PC-9 (cell line): ENCODE measurements at regions not wholly inside any gene's neighbourhood (a gene's known extent, or its start where the extent isn't known, plus 50 kb on each side); places are given as distances from the start of the nearest gene placed in this dataset.

Experiments
- BruUV-seq: library from RNA; stranded (reverse); fragments of 400-500 nt; replicated peaks from 2 replicates; lab custom pipeline; 2021; lab: Mats Ljungman, UMichigan
- CTCF ChIA-PET: fragments of 300-600 bp; sonication (Branson Sonifier 250); formaldehyde crosslinking; loops from one replicate; lab custom pipeline; 2022; ENCODE audit warnings: antibody characterized with exemption; lab: Charles Lee
- POLR2A ChIA-PET: fragments of 300-600 bp; sonication (Branson Sonifier 250); formaldehyde crosslinking; loops from one replicate; lab custom pipeline; 2022; ENCODE audit warnings: antibody characterized with exemption; ENCODE audit not compliant: unreplicated experiment; lab: Charles Lee
- DNase-seq, 2 experiments: peaks; one replicate each; pipeline versions ENCODE4 v3.0.0 to v3.0.0-alpha.2; 2015 to 2022; ENCODE audit warnings: mixed read lengths in 1 of 2
- H2AFZ ChIP-seq: fragments of 200-600 bp; sonication (generic); 2 replicates; pipeline ENCODE4 v1.8.1; 2017; ENCODE audit warnings: antibody characterized with exemption
- H3F3A ChIP-seq: fragments of 200-600 bp; sonication (generic); 2 replicates; pipeline ENCODE4 v1.8.1; 2017; ENCODE audit warnings: antibody characterized with exemption, mild to moderate bottlenecking, low read depth; ENCODE audit not compliant: insufficient read depth
- H3K27ac ChIP-seq: fragments of 200-600 bp; sonication (generic); 2 replicates; pipeline ENCODE4 v1.6.1; 2016; ENCODE audit warnings: mixed run types
- H3K27me3 ChIP-seq: fragments of 200-600 bp; sonication (generic); 2 replicates; pipeline ENCODE4 v1.6.1; 2016; ENCODE audit warnings: low read depth, mixed run types; ENCODE audit not compliant: insufficient read depth
- H3K36me3 ChIP-seq: fragments of 200-600 bp; sonication (generic); 2 replicates; pipeline ENCODE4 v1.6.1; 2016; ENCODE audit warnings: low read depth, mixed run types
- H3K4me1 ChIP-seq: fragments of 200-600 bp; sonication (generic); replicated peaks from 2 replicates; pipeline ENCODE4 v1.6.1; 2016; ENCODE audit warnings: mixed run types; ENCODE audit not compliant: insufficient read depth
- H3K4me2 ChIP-seq: fragments of 200-600 bp; sonication (generic); 2 replicates; pipeline ENCODE4 v1.6.1; 2017; ENCODE audit warnings: mixed run types
- H3K4me3 ChIP-seq: fragments of 200-600 bp; sonication (generic); 2 replicates; pipeline ENCODE4 v1.6.1; 2016; ENCODE audit warnings: mixed run types
- H3K79me2 ChIP-seq: fragments of 200-600 bp; sonication (generic); 2 replicates; pipeline ENCODE4 v1.6.1; 2017; ENCODE audit warnings: low read depth, mixed run types
- H3K9me2 ChIP-seq: fragments of 200-600 bp; sonication (generic); 2 replicates; pipeline ENCODE4 v1.8.1; 2017; ENCODE audit warnings: mild to moderate bottlenecking; ENCODE audit not compliant: insufficient read depth
- H3K9me3 ChIP-seq: fragments of 200-600 bp; sonication (generic); 2 replicates; pipeline ENCODE4 v1.8.1; 2016; ENCODE audit warnings: low read depth; ENCODE audit not compliant: insufficient read depth
- H4K20me1 ChIP-seq: fragments of 200-600 bp; sonication (generic); 2 replicates; pipeline ENCODE4 v1.8.1; 2017; ENCODE audit not compliant: insufficient read depth
- CTCF ChIP-seq: fragments of 200-600 bp; sonication (generic); conservative IDR thresholded peaks from 2 replicates; pipeline ENCODE4 v1.6.1; 2017; ENCODE audit warnings: mixed run types, antibody characterized with exemption, mild to moderate bottlenecking, moderate library complexity
- EZH2 ChIP-seq: fragments of 200-600 bp; sonication (generic); IDR thresholded peaks from 2 replicates; pipeline ENCODE4 v1.8.0; 2017; ENCODE audit warnings: antibody characterized with exemption, low read depth
- intact Hi-C: fragments of 100-400 bp; cut with micrococcal nuclease; formaldehyde crosslinking; loops from one replicate; pipeline ENCODE4 v1.10.0; 2022; ENCODE audit not compliant: unreplicated experiment

DNA sequence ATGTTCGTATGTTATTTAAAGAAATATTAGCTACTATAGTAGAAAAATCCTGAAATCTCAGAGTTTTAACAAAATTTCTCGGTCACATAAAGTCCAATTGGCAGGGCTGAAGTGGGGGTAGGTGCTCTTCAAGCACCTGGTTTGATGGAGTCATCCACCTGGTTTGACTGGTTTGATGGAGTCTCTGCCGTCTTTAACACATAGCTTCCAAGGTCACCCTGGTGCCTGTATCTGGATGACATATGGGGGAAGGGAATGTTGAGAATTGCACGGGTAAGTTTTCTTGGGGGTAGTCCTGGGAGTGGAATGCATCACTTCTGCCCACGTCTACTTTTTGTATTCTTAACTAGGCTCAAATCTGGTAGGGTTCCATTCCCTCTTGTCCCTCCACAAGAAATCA lies 351.2 kb downstream of the SH3GL2 start:
- TF ChIP-seq EZH2 (no peak), CTCF (no peak)
- no peak for DNase-seq
- Histone ChIP-seq H3K36me3 (no peaks in the 10 kb centered on the region), H3K4me3 (no peak overlapping the region), H3K27me3 (no peaks in the 10 kb centered on the region), H4K20me1 (no peaks in the 10 kb centered on the region), H3K9me3 (no peaks in the 10 kb centered on the region), H3K9me2 (no peaks in the 10 kb centered on the region), H3K4me1 (no peaks in the 10 kb centered on the region), H3K4me2 (no peak overlapping the region), H3K27ac (no peak overlapping the region), H2AFZ (no peak overlapping the region), H3K79me2 (no peaks in the 10 kb centered on the region), H3F3A (no peaks in the 10 kb centered on the region)
- BruUV-seq = no TSS peak
- intact Hi-C loops = no loop called here
- ChIA-PET POLR2A (no interaction called here), CTCF (no interaction called here)

DNA sequence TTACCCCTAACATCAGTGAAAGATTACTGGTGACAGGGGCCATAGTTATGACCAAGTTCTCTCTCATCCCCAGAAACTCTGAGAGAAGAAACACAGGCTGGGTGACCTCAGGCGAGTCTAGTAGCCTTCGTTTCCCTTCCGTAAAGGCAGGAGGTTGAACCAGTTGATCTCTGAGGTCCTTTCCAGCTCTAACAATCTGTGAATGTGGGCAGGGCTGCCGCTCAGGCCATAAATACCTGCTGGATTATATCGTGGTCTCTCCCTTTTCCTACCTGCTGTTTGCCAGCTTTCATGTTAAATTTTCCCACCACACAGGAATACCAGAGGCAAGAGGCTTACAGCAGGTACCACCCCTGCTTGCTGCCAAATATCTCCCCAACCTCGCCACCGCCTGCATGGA lies 357.5 kb downstream of the SH3GL2 start:
- ChIA-PET CTCF (no interaction called here), POLR2A (no interaction called here)
- TF ChIP-seq CTCF = no peak
- no peak for TF ChIP-seq EZH2
- H3F3A ChIP-seq = no peaks in the 10 kb centered on the region
- H4K20me1 ChIP-seq = no peaks in the 10 kb centered on the region
- no TSS peak for BruUV-seq
- H3K4me1 ChIP-seq = no peaks in the 10 kb centered on the region
- H3K27me3 ChIP-seq = no peaks in the 10 kb centered on the region
- H3K36me3 ChIP-seq = no peaks in the 10 kb centered on the region
- no peak overlapping the region for H3K4me3 ChIP-seq
- no peak for DNase-seq
- intact Hi-C loops = no loop called here
- no peak overlapping the region for H3K4me2 ChIP-seq
- no peaks in the 10 kb centered on the region for H3K9me3 ChIP-seq
- H3K79me2 ChIP-seq = no peaks in the 10 kb centered on the region
- no peak overlapping the region for H3K27ac ChIP-seq
- H2AFZ ChIP-seq = no peak overlapping the region
- no peaks in the 10 kb centered on the region for H3K9me2 ChIP-seq

GRCh38 chr9:17938035-17938655 lies 359.3 kb downstream of the SH3GL2 start:
- intact Hi-C loops = no loop called here
- Histone ChIP-seq H3K9me3 (no peaks in the 10 kb centered on the region), H4K20me1 (no peaks in the 10 kb centered on the region), H3K36me3 (no peaks in the 10 kb centered on the region), H3K79me2 (no peaks in the 10 kb centered on the region), H3K4me3 (no peak overlapping the region), H3K27ac (no peak overlapping the region), H3K4me2 (no peak overlapping the region), H3K9me2 (no peaks in the 10 kb centered on the region), H3K4me1 (no peaks in the 10 kb centered on the region), H3K27me3 (no peaks in the 10 kb centered on the region), H2AFZ (no peak overlapping the region), H3F3A (no peaks in the 10 kb centered on the region)
- ChIA-PET CTCF (no interaction called here), POLR2A (no interaction called here)
- DNase-seq = no peak
- no peak for TF ChIP-seq CTCF
- BruUV-seq = no TSS peak
